ENCODE measurements at regions not wholly inside any gene's neighbourhood (a gene's known extent, or its start where the extent isn't known, plus 50 kb on each side); places are given as distances from the start of the nearest gene placed in this dataset.

GRCh38 chr1:229867726-229868125, 199.3 kb upstream of the GALNT2 start:
- Histone ChIP-seq H3K27ac (replicated peaks) (no peak overlapping the region), H3K27me3 (ENCODE audit: insufficient read depth, poor library complexity, severe bottlenecking) (no peaks in the 10 kb centered on the region), H3K4me3 (replicated peaks; ENCODE audit: insufficient read depth, low read length) (no peak overlapping the region)
- TF ChIP-seq CTCF (IDR thresholded peaks at IDR 0.05; ENCODE audit: insufficient read depth, low read length) (no peak), SPI1 (IDR thresholded peaks at IDR 0.05; ENCODE audit: borderline replicate concordance, low read depth) (no peak), GABPA (IDR thresholded peaks at IDR 0.05; ENCODE audit: low read depth) (no peak), REST (IDR thresholded peaks at IDR 0.05; ENCODE audit: insufficient replicate concordance, low read depth) (no peak)
- no peak for DNase-seq (ENCODE audit: low read depth in 1 of 2, low spot score in 1 of 2)

GRCh38 chr1:229869240-229869639, 197.8 kb upstream of the GALNT2 start:
- DNase-seq (ENCODE audit: low read depth in 1 of 2, low spot score in 1 of 2): no peak
- Histone ChIP-seq H3K4me3 (replicated peaks; ENCODE audit: insufficient read depth, low read length) (no peak overlapping the region), H3K27ac (replicated peaks) (no peak overlapping the region), H3K27me3 (ENCODE audit: insufficient read depth, poor library complexity, severe bottlenecking) (no peaks in the 10 kb centered on the region)
- TF ChIP-seq REST (IDR thresholded peaks at IDR 0.05; ENCODE audit: insufficient replicate concordance, low read depth) (no peak), SPI1 (IDR thresholded peaks at IDR 0.05; ENCODE audit: borderline replicate concordance, low read depth) (no peak), POLR2AphosphoS5 (IDR thresholded peaks at IDR 0.05; ENCODE audit: low read depth) (no peak), GABPA (IDR thresholded peaks at IDR 0.05; ENCODE audit: low read depth) (no peak), CTCF (IDR thresholded peaks at IDR 0.05; ENCODE audit: insufficient read depth, low read length) (no peak)

GRCh38 chr1:229869687-229870086, 197.4 kb upstream of the GALNT2 start:
- no peak for DNase-seq (ENCODE audit: low read depth in 1 of 2, low spot score in 1 of 2)
- Histone ChIP-seq H3K27ac (replicated peaks) (no peak overlapping the region), H3K4me3 (replicated peaks; ENCODE audit: insufficient read depth, low read length) (no peak overlapping the region), H3K27me3 (ENCODE audit: insufficient read depth, poor library complexity, severe bottlenecking) (no peaks in the 10 kb centered on the region)
- TF ChIP-seq POLR2AphosphoS5 (IDR thresholded peaks at IDR 0.05; ENCODE audit: low read depth) (no peak), SPI1 (IDR thresholded peaks at IDR 0.05; ENCODE audit: borderline replicate concordance, low read depth) (no peak), CTCF (IDR thresholded peaks at IDR 0.05; ENCODE audit: insufficient read depth, low read length) (no peak), REST (IDR thresholded peaks at IDR 0.05; ENCODE audit: insufficient replicate concordance, low read depth) (no peak), GABPA (IDR thresholded peaks at IDR 0.05; ENCODE audit: low read depth) (no peak)

Data from HL-60 (cell line).